Activated CD8-positive, alpha-beta memory T cell treated with anti-CD3 and anti-CD28 coated beads for 36 hours (primary cell): ENCODE measurements at regions not wholly inside any gene's neighbourhood (a gene's known extent, or its start where the extent isn't known, plus 50 kb on each side); places are given as distances from the start of the nearest gene placed in this dataset.

ENCODE experiments used
- CTCF ChIA-PET: fragments of 350-600 bp; sonication (Branson Sonifier 250); formaldehyde crosslinking; loops from one replicate; lab custom pipeline; 2021; ENCODE audit warnings: antibody characterized with exemption; lab: Charles Lee
- POLR2A ChIA-PET: fragments of 350-600 bp; sonication (Branson Sonifier 250); formaldehyde crosslinking; loops from one replicate; lab custom pipeline; 2021; ENCODE audit warnings: antibody characterized with exemption; lab: Charles Lee

DNA sequence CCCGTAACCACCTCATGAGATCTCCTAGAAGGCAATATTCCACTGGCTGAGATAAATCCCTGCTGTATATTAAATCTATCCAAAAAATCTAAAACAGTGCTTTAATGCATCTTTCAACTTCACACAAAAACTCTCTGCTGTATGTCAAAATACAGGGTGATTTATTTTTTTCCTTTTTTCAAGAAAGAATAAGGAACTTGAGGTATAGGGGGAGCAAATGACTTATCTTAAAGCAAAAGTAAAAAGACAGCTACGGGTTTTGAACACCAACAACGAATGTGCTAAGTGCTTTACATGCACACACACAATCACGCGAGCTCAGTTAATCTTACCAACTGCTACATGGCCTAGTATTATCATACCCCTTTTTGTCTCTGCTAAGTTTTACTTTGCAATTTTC is 168.9 kb upstream of the PHF14 start:
- CTCF ChIA-PET, result interaction anchor here (0.7 kb wide), 1 partner anchor 9 kb away, joined by 3 read pairs; no protein-coding TSS in a partner anchor
- POLR2A ChIA-PET, result no interaction called here

DNA sequence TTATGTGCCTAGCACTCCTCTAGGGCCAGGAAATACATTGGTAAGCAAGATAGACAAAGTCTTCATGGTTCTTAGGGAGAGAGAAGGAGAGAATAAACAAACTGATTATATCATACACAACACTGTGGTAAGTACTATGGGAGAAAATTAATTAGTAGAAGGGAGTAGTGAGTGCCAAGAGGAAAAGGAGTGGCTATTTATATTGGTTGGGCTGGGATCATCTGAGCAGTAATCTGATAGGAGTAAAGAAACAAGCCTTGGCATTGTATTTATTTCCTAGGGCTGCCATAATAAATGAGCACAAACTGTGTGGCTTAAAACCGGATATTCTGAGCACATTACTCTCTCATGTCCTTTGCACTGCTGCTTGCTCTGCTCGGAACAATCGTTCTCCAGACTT is 158.1 kb upstream of the PHF14 start:
- ChIA-PET POLR2A (no interaction called here), CTCF (no interaction called here)

DNA sequence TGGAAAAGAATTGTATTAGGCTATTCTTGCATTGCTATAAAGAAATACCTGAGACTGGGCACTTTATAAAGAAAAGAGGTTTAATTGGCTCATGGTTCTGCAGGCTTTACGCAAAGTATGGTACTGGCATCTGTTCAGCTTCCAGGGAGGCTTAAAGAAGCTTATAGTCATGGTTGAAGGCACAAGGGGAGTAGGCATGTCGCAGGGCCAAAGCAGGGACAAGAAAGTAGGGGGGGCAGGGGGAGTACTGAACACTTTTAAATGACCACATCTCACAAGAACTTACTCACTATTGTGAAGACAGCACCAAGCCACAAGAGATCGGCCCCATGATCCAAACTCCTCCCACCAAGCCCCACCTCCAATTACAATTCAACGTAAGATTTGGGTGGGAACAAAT is 152.5 kb upstream of the PHF14 start:
- ChIA-PET POLR2A (no interaction called here), CTCF (no interaction called here)

DNA sequence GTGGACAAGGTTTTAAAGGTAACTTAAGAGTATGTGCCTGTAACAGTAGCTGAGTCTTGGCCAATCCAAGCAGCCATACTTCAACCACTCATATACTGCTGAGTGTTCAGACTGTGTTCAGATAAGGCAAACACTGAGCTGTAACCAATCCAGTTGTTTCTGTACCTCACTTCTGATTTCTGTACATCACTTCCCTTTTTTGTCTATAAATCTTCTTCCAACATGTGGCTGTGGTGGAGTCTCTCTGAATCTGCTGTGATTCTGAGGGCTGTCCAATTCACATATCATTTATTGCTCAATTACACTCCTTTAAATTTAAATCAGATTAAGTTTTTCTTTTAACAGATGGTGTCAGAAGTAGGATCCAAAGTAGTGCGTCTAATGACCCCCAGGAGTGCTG is 149.5 kb upstream of the PHF14 start:
- POLR2A ChIA-PET, result no interaction called here

DNA sequence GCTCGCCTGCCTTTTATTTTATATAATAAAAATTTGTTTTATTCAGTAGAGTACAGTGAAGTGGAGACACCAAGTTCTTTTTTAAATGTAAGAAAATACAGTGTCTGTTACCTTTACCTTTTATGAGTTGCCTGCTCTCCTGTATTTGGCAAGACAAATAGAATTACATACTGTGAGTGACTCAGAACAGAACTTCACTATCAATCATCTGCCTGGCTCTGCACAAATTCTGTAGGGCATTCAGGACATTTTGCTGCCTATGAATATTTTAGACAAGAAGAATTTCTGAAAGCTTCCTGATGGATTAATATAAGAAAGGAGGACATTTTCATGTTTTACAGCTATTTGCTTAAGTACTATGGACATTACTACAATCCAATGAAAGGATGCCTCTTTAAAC is 135.4 kb upstream of the PHF14 start:
- POLR2A ChIA-PET, result no interaction called here
- CTCF ChIA-PET, result no interaction called here

More for the DNA sequence above, 149.5 kb upstream of the PHF14 start:
- CTCF ChIA-PET, result no interaction called here

DNA sequence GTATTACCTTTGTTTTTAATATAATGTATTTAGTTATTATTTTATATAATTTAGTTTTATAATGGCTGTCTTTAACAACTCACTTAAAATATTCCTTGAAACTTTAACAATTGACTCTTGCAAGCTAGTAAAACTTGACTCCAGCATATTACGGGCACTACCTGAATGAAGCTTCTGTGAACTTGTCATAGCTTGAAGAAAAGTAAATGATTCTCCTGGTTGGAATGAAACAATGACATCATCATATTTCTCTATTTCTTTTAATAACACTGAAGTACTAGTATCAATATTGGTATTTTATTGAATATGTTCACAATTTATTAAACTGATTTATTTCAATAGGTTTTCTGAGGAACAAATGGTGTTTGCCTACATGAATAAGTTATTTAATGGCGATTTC is 128.4 kb upstream of the PHF14 start:
- ChIA-PET CTCF (no interaction called here), POLR2A (no interaction called here)

DNA sequence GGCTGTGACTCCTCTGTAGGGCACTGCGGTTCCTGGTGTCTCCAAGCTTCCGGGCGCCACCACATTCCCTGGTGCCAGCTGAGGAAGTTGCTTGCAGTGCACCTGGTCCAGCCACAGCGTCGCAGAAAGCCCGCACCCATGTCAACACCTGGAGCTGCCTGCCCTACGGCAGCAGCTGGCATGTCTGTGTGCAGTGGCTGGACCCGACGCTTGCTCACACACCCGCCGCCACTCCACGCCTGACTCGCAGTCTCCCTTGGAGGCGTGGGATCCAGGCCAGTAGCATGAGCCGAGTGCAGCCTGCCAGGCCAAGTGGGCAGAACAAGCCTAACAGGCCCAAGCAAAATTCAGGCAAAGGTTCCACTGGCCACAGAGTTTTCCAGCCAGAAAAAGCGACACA is 118.1 kb upstream of the PHF14 start:
- ChIA-PET POLR2A (no interaction called here), CTCF (no interaction called here)

DNA sequence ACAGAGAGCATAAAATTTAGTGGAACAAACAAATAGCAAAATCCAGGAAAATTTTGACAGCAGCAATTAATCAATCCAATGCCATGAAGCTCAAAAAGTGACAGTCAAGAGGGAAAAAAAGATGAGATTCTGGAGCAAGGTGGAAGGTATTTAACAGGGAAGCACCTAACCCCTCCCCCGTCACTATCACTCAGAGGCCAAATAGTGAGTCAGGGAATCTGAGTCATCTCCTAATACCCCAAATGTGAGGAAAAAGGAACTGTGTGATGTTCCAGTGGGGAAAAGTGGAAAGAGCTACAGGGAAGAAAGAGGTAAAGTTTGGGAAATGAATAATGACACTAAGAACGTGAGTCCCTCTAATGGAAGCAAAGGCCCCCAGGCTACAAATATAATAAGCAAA is 113.2 kb upstream of the PHF14 start:
- CTCF ChIA-PET, result no interaction called here
- POLR2A ChIA-PET, result no interaction called here

DNA sequence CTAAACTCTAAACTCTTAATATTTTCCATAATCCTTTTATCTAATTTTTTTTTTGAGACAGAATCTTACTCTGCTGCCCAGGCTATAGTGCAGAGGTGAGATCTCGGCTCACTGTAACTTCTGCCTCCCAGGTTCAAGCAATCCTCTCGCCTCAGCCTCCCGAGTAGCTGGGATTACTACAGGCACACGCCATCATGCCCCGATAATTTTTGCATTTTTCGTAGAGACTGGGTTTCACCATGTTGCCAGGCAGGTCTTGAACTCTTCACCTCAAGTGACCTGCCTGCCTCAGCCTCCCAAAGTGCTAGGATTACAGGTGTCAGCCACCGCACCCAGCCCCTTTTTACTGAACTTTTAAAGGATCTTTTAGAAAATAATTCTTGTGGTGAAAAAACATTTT is 110.2 kb upstream of the PHF14 start:
- POLR2A ChIA-PET, result no interaction called here
- CTCF ChIA-PET, result no interaction called here

DNA sequence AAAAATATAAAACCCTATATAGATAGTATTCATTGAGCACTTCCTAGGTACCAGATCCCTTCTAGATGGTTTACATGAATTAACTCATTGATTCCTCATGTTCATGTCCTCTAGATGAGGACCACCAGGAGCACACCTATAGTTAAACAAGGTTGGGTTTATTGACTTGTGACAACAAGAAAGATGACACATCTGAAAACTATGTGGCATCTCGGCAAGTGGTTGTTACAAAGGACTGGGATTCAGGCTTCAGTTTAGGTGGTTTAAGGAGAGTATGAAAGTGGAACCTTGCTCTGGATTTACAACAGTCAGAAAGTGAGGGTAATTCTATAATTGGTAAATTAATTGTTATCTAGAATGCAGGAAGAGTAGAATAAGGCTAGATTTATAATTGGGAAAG is 99.0 kb upstream of the PHF14 start:
- ChIA-PET POLR2A (no interaction called here), CTCF (no interaction called here)

DNA sequence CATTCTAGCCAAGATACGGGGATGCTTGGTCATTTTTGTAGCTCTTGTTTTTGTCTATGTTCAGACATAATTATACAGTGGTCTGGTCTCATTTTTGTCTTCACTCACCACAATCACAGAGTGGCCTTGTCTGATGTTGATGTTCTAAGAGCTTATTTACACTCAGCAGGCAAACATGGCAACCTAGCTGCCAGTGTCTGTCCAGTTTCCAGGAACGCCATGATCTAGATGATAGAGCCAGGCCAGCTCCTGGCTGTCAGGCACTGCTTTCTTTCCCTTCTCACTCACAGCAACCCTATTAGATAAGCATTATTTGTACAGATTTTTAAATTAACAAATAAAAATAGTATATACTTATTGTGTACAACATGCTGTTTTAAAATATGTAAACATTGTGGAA is 98.6 kb upstream of the PHF14 start:
- ChIA-PET CTCF (no interaction called here), POLR2A (no interaction called here)

DNA sequence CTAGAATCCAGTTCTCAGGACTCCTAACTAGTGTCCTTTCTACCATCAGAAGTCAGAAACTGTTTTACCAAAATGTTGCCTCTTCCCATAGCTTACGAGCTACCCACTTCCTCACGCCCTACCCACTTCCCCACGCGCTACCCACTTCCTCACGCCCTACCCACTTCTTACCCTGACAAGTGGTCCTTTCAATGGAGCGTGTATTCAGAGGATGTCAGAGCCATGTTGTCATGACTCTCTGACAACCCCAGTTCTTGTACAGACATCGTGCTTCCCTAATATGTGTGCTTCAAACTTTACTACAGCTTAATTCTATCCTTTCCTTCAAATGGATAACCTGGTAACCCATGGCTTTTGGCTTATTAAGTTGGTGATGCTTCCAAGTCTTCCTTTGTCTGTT is 84.8 kb upstream of the PHF14 start:
- POLR2A ChIA-PET, result no interaction called here
- CTCF ChIA-PET, result interaction anchor here (0.6 to 0.7 kb wide), 2 partner anchors 98 to 120 kb away, joined by 3 read pairs; no protein-coding TSS in a partner anchor

DNA sequence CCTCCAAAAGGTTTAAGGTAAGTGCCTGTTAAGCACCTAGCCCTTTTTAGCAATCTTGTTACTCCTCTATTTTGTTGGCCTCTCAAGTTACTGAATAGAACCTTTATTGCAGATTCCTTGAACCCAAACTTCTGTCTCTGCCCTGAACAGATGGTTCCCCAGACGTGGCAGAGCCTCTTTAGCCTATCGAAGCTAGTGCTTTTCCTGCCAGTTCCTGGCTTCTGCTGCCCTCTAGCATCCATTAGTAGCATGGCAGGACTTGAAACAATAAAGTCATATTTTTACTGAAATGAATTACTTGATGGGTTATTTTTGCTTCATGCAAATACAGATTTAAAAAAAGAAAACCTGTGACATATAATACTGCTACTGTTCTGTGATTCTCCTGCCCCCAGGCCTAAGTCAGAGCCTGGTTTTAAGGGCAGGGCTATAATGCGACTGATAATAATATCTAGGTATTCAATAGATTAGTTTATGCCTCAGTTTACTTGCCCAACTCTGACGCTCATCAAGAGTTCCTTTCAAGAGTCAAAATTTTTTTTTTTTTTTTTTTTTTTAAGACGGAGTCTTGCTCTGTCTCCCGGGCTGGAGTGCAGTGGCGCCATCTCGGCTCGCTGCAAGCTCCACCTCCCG is 84.3 kb upstream of the PHF14 start:
- POLR2A ChIA-PET, result no interaction called here
- CTCF ChIA-PET, result interaction anchor here (0.6 to 0.7 kb wide), 3 partner anchors 98 to 1624 kb away, joined by 3 read pairs; no protein-coding TSS in a partner anchor

DNA sequence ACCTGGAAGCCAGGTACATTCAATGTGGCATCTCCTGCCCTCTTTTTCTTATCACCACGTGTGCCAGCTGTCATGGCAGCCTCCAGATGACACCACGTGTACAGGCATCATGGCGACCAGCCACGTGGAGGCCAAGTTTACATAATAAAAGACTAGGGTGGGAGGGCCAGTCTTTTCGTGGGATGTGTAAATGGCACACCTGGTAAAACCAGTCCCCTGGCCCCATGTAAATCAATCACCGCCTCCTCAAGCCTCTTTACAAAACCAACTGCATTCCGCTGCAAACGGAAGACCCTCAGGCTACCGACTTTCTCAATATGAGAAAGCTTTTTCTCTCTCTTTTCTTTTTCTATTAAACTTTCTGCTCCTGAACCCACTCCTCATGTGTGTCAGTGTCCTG is 65.1 kb upstream of the PHF14 start:
- ChIA-PET POLR2A (no interaction called here), CTCF (no interaction called here)

DNA sequence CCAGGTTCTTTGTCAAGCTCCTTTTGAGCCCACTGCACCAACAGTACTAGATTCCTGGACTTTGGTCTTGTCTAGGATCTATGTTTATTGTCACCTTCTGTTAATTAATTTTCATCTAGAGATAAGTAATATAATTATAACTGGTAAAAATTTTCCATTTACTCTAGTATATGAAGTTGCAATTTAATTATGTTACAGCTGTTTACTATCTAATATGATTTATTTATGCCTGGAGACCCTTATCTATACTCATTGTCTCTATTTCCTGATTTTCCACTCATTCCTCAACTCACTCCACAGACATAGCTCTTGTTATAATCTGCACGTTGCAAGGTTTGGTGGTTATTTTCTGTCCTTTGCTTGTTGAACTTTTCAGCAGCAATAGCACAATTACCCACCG is 63.2 kb upstream of the PHF14 start:
- CTCF ChIA-PET, result no interaction called here
- POLR2A ChIA-PET, result no interaction called here

DNA sequence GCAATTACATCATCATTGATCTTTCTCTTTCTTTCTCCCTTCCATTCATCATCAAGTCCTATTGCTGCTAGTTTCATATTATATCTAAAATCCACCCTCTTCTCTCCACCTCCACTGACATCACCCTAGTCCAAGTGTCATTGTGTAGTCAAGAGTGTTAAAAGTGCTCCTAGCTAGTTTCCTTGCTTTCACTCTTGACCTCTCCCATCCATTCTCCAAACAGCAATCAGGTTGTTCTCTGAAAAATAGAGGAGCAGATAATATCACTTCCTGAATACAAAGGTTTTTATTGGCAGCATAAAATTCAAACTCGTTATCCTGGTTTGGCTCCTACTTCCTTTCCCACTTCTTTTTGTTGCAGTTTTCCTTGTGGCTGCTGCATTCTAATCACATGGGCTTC is 61.6 kb upstream of the PHF14 start:
- ChIA-PET POLR2A (no interaction called here), CTCF (no interaction called here)

DNA sequence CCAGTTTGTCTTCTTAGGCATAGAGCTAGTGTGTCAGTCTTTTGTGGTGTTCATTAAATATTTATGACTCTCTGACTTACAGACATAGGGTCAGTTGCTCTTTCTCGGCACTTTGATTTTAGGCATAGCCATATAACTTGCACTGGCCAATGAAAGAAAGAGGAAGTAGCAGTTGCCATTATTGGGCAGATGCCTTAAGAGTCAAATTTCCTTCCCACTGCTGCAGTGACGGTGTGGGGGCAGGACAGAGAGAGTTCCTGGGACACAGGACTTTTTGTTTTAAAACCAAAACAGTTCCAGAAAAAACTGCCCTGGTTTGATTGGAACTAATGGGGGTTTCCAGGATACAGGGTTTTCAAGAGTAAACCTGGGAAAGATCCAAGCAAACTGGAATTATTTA is 60.2 kb upstream of the PHF14 start:
- CTCF ChIA-PET, result no interaction called here
- POLR2A ChIA-PET, result no interaction called here

DNA sequence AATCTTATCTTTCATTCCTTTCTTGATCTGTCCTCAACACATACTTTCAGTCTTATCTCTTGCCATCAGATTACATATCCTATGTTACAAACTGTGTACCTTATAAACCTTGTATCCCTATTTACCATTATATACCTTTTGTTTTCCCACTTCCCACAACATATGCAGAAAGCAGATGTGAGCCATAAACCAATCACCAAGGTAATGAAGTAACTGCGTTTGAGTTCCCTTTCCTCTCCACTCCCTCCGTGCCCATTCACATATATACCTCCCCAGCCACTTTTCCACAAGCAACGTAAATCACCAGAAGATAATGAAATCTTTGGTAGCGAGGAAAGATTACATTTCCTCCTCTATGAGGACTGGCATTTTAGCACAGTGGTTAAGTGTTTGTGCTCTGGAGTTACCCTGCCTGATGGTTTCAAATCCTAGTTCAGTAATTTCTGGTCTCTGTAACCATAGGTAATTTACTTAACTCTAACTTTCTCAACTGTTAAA is 55.5 kb upstream of the PHF14 start:
- ChIA-PET CTCF (no interaction called here), POLR2A (no interaction called here)

DNA sequence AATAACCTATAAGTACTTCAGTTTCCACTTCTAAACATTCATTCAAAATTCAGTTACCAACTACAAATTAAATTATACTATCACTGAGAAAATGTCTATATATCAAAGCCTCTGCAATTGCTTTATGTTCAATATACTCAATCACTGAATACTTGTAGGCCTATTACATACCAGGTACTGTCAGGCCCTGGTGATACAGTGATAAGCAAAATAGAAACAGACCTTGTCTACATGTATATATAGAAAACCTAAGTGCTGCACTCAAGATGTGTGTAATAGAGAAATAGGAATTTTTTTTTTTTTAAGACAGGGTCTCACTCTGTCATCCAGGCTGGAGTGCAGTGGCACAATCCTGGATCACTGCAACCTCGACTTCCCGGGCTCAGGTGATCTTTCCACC is 53.7 kb upstream of the PHF14 start:
- CTCF ChIA-PET, result no interaction called here
- POLR2A ChIA-PET, result no interaction called here
